Mammary epithelial cell (primary cell): ENCODE measurements at regions not wholly inside any gene's neighbourhood (a gene's known extent, or its start where the extent isn't known, plus 50 kb on each side); places are given as distances from the start of the nearest gene placed in this dataset.
"Not testable (repeated sequence)": the region's sequence is repeated elsewhere in the genome, so short reads cannot be mapped to it uniquely, and the experiment has no call there.

ENCODE experiments used
- EZH2 ChIP-seq: IDR thresholded peaks from 2 replicates; pipeline ENCODE4 v1.6.1; 2012; ENCODE audit warnings: low read length, inconsistent platforms, borderline replicate concordance
- TF ChIP-seq, protein P1 (sequence below), 2 donors: IDR thresholded peaks in 1 of 2; conservative IDR thresholded peaks in 1 of 2; 2 replicates each; pipeline ENCODE4 v1.5.1; 2011 to 2012; ENCODE audit warnings: inconsistent platforms in 2 of 2, low read length in 2 of 2, mild to moderate bottlenecking in 2 of 2, control low read depth in 1 of 2, low read depth in 1 of 2; ENCODE audit not compliant: insufficient read depth in 1 of 2; ENCODE audit errors: extremely low read depth in 1 of 2

DNA sequence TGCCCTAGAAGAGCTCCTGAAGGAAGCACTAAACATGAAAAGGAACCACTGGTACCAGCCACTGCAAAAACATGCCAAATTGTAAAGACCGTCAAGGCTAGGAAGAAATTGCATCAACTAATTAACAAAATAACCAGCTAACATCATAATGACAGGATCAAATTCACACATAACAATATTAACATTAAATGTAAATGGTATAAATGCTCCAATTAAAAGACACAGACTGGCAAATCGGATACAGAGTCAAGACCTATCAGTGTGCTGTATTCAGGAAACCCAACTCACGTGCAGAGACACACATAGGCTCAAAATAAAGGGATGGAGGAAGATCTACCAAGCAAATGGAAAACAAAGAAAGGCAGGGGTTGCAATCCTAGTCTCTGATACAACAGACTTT, 137.0 kb upstream of the BCL9 start:
- TF ChIP-seq, protein P1, sequence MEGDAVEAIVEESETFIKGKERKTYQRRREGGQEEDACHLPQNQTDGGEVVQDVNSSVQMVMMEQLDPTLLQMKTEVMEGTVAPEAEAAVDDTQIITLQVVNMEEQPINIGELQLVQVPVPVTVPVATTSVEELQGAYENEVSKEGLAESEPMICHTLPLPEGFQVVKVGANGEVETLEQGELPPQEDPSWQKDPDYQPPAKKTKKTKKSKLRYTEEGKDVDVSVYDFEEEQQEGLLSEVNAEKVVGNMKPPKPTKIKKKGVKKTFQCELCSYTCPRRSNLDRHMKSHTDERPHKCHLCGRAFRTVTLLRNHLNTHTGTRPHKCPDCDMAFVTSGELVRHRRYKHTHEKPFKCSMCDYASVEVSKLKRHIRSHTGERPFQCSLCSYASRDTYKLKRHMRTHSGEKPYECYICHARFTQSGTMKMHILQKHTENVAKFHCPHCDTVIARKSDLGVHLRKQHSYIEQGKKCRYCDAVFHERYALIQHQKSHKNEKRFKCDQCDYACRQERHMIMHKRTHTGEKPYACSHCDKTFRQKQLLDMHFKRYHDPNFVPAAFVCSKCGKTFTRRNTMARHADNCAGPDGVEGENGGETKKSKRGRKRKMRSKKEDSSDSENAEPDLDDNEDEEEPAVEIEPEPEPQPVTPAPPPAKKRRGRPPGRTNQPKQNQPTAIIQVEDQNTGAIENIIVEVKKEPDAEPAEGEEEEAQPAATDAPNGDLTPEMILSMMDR (conservative IDR thresholded peaks at IDR 0.05 in 1 of 2, IDR thresholded peaks at IDR 0.05 in 1 of 2; ENCODE audit: extremely low read depth in 1 of 2, insufficient read depth in 1 of 2, low read depth in 1 of 2, low read length in 2 of 2), result not testable (repeated sequence)
- TF ChIP-seq EZH2, result not testable (repeated sequence)
